HG03571 (cell line): ENCODE measurements at regions not wholly inside any gene's neighbourhood (a gene's known extent, or its start where the extent isn't known, plus 50 kb on each side); places are given as distances from the start of the nearest gene placed in this dataset.
A peak's percentile ranks its signal among the peaks of the same experiment; 100 is the strongest.
"Not testable (repeated sequence)": the region's sequence is repeated elsewhere in the genome, so short reads cannot be mapped to it uniquely, and the experiment has no call there.

ENCODE experiments used
- ATAC-seq: cut with Tn5 transposase; IDR thresholded peaks from one replicate; pipeline ENCODE4 v1.9.1; 2021; ENCODE audit not compliant: unreplicated experiment

GRCh38 chr6:119757467-119757866 lies 407.9 kb upstream of the MAN1A1 start:
- no peak for ATAC-seq

- no peak for ATAC-seq
Measured at GRCh38 chr6:119749335-119749734, 399.8 kb upstream of the MAN1A1 start.

DNA sequence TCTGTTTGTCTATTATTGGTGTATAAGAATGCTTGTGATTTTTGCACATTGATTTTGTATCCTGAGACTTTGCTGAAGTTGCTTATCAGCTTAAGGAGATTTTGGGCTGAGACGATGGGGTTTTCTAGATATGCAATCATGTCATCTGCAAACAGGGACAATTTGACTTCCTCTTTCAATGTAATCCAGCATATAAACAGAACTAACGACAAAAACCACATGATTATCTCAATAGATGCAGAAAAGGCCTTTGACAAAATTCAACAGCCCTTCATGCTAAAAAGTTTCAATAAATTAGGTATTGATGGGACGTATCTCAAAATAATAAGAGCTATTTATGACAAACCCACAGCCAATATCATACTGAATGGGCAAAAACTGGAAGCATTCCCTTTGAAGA lies 399.0 kb upstream of the MAN1A1 start:
- ATAC-seq: not testable (repeated sequence)

- peak; percentile 93 for ATAC-seq
Measured at GRCh38 chr6:119742188-119742803, 392.7 kb upstream of the MAN1A1 start.

DNA sequence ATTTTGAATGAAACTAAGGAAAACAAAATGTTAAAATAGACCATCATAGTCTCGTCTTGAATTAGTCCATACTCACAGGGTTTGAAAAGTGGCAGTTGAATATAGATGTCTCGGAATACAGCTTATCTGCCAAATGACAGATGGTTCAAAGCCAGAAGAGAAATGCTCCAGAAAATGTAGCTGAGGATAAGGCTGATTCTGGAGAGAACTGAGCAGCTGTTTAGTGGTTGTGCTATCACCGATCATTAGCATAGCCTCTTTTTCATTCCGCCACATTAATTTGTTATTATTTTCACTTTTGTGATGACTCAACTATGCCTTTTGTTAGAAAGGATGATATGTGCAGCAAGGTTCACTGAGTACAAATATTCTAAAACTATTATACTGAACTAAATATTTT lies 390.2 kb upstream of the MAN1A1 start:
- no peak for ATAC-seq

DNA sequence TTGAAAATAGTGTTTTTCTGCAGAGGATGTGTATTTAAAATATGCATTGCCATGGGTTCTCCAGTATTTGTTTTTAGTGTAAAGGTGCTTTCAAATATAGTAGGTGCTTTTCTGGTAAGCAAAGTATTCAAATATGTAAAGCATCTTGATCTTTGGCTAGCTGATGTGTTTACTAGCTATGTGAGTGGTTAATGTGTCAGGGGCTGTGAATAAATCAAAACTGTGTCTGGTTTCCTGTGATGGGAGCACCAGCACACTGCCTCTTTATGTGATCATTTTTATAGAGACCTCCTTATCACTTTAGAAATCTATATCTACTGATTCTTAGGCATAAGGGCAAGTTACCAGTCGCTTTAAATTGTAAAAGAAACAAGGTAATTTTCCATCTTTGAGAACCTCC lies 388.9 kb upstream of the MAN1A1 start:
- no peak for ATAC-seq

DNA sequence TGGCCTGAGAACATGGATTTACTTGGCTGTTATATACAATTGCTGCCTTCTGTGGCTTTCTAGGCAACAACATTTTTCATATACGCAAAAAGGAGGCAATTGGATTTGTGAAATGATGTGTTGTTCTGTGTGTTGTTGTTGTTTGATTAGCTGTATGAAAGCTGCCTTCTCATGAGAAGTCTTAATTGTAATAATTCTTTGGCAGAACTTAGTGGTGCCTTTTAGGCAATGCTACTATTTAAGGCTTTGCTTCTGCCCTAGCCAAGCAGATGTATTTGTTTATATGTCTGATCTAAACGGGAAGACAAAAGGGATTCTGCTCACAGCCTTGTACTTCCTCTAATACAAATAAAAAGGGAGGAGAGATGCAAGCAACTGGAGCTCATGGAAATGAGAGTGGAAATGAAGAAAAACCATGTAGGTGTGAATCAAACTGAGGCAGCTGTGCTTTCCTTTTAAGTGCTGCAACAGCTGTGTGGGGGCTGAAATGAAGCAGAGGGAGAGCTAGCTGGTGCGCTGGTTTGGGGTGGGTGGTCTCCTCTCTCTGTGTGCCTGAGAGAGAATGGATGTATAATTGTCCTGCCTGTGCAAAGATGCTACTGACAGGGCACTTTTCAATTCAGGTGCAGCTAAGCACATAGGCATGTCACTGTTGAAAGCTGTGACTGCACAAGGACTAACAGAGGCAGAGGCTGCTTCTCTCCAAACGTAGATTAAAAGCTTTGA lies 386.9 kb upstream of the MAN1A1 start:
- ATAC-seq: no peak

DNA sequence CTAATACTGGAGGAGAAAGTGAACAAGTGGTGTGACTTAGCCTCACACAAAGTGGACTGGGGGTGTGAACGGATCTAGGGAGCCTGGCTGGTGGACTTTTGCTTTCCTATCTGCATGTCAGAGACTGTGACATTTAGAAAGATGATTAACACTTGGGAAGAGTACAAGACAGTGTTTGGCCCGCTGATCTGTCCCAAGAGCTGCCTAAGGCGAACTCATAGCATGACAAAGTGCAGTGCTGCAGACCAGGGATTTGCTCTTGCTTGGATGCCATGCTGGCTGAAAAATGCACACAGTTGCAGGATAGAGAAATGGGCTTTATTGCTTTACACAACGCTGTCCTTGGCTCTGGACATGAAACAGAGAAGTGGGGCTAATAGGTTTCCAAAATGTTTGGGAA lies 386.0 kb upstream of the MAN1A1 start:
- no peak for ATAC-seq

- ATAC-seq: no peak
Measured at GRCh38 chr6:119734227-119734626, 384.7 kb upstream of the MAN1A1 start.

DNA sequence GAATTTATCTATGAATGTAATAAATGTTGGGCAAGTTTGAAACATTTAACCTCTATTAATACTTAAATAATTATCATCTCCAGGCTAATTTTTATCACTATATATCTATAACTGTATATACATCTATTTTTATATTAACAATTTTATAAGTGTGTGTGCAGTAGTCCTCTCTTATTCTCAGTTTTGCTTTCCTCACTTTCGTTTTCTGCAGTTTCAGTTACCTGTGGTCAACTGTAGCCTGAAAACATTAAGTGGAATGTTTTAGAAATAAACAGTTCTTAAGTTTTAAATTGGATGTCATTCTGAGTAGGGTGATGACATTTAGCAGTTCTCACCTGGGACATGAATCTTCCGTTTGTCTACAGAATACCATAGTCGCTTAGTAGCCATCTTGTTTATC lies 379.4 kb upstream of the MAN1A1 start:
- no peak for ATAC-seq

DNA sequence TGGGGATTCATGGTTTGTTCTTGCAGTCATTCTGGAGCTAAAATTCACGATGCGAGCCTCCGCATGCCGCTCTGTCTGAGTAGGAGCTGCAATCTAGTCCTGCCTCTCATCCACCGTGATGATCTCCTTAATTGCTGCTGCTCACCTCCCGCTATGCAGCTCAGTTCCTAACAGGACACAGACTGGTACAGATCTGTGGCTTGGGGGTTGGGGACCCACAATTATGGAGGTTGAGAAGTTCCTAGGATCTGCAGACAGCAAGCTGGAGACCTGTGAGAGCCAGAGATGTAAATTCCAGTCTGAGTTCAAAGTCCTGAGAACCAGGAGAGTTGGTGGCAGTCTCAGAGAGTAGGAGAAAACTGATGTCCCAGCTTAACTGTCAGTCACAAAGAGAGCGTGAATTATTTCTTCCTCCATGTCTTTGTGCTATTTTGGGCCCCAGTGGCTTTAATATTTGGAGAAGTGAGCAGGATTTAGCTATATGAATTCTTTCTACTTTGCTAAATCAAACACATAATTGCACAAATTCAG lies 378.7 kb upstream of the MAN1A1 start:
- no peak for ATAC-seq

GRCh38 chr6:119727504-119728219 lies 378.1 kb upstream of the MAN1A1 start:
- no peak for ATAC-seq

DNA sequence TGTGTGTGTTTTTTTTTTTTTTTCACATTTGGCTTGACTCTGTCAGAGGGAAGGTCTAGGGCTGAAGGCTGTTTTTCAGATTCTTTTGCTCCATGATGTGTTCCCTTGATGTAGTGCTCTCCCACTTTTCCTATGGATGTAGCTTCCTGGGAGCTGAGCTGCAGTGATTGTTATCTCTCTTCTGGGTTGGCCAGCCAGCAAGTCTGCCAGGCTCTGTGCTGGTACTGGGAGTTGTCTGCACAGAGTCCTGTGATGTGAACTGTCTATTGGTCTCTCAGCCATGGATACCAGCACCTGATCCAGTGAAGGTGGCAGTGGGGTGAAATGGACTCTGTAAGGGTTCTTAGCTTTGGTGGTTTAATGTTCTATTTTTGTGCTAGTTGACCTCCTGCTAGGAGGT lies 377.4 kb upstream of the MAN1A1 start:
- not testable (repeated sequence) for ATAC-seq

DNA sequence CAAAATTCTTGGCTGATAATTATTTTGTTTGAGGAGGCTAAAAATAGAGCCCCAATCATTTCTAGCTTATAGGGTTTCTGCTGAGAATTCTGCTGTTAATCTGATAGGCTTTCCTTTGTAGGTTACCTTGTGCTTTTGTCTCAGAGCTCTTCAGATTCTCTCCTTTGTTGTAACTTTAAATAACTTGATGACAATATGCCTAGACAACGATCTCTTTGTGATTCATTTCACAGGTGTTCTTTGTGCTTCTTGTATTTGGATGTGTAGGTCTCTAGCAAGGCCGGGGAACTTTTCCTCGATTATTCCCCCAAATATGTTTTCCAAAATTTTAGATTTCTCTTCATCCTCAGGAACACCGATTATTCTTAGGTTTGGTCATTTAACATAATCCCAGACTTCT lies 376.5 kb upstream of the MAN1A1 start:
- no peak for ATAC-seq

DNA sequence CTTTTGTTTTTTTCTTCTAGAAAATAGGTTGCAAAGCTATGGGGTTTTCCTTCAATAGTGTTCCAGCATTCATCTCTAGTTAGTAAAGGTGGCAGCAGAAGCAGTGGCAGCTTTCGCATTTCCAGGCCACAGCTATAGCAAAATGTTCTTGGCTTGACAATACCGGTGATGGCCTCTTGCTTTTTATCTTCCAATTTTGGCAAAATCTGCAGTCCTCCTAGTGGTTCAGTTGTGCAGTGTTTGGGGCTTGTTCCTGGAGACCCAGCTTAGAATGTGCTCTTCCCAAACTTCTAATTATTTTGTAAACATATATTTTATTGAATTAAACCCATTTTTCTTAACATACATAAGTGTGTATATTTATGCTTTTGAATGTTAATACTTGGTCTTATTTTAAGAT lies 370.6 kb upstream of the MAN1A1 start:
- ATAC-seq: no peak

DNA sequence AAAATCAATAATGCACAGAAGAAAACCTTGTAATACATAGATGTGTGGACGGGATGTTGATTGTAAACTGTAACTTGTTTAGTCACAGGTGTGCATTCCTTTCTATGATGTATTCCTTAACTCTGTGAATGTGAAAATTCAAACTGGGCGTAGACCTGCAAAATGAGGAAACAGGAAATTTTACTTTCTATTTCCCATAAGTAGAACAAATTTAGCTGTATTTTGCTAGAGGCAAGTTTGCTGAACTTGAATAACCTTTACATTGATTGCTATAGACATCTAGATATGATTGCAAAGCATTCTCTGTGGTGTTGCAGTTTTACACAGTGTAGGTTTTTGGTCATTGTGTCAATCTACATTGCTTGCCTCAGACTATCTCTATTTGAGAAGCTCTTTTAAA lies 368.4 kb upstream of the MAN1A1 start:
- no peak for ATAC-seq

- ATAC-seq: no peak
Measured at GRCh38 chr6:119716668-119717270, 367.2 kb upstream of the MAN1A1 start.

- ATAC-seq: no peak
Measured at GRCh38 chr6:119713903-119714302, 364.3 kb upstream of the MAN1A1 start.

- no peak for ATAC-seq
Measured at GRCh38 chr6:119686644-119687043, 337.1 kb upstream of the MAN1A1 start.

DNA sequence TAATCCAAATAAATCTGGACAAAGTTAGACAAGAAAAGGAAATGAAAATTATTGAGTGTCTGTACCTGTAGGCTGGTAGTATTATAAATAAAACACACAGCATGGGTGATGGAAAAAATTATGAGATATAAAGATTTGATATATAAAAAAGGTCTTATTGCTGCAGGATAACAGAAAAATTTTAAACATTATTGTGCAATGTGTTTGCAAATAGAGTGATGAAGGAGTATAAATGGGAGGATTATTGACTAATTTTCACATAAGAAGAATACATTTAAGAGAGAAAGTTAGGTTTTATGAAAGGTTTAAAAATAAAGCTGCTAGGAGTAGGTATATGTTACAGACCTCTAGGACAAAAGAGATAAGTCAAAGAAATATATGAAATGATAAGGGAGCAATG lies 336.7 kb upstream of the MAN1A1 start:
- no peak for ATAC-seq

DNA sequence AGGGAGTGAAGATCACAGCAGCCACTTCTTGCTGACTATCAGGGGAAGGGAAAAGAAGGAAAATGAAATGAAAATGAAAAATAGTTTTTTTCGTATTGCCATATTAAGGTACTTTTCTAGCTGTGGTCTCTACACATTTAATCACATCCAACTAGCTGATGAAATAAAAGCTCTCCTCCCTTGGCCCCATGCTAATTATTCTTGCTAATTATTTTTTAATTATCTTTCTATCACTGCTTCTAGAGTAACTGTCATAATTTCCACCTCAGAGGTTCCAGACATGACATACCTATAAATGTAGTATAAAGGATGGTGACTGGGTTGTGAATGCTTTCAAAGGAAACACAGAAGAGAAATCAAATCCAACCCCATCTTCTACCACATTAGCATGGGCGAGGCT lies 334.1 kb upstream of the MAN1A1 start:
- ATAC-seq: no peak

DNA sequence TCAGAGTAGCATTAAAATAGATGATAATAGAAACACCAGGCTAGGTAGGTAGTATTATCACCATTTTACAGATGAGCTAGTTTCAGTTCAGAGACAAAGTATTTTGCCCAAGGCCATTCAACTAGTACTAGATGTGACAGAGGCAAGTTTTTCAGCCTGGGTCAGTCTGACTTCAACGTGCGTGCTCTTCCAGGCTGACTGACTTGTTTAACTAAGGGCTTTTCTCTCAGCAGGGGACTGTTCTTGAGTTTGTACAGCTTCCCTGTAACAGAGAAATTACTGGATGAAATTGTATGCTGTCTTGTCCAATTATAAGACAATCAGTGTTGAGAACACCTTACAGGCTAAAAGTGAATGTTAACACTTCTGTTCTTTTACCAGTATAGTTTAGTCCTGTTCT lies 333.5 kb upstream of the MAN1A1 start:
- ATAC-seq: no peak
